SK-N-SH (cell line): ENCODE measurements at regions not wholly inside any gene's neighbourhood (a gene's known extent, or its start where the extent isn't known, plus 50 kb on each side); places are given as distances from the start of the nearest gene placed in this dataset.

ENCODE experiments used
- CTCF ChIA-PET: fragments of 300-600, 350-600 bp; formaldehyde crosslinking; extraction: SDS; loops from one replicate; lab custom pipeline; 2021; lab: Yijun Ruan, JAX
- POLR2A ChIA-PET: fragments of 350-600 bp; sonication (Branson Sonifier 250); formaldehyde crosslinking; extraction: SDS; loops from one replicate; lab custom pipeline; 2020; ENCODE audit warnings: antibody characterized with exemption, inconsistent platforms; lab: Yijun Ruan, JAX
- DNase-seq: peaks from one replicate; pipeline ENCODE4 v3.0.0; 2012
- H2AFZ ChIP-seq: fragments of 200-600 bp; sonication (generic); 2 replicates; pipeline ENCODE4 v1.8.1; 2016; ENCODE audit warnings: antibody characterized with exemption, mild to moderate bottlenecking, low read depth
- H3F3A ChIP-seq: fragments of 200-600 bp; sonication (generic); replicated peaks from 2 replicates; pipeline ENCODE3; 2016; ENCODE audit warnings: antibody characterized with exemption, mild to moderate bottlenecking; ENCODE audit not compliant: insufficient read depth
- H3K27ac ChIP-seq, 2 experiments: fragments of 200-500 bp in 1 of 2; fragments of 200-600 bp in 1 of 2; sonication (Bioruptor generic) in 1 of 2; sonication (generic), shearing (Covaris generic) in 1 of 2; 2 replicates each; pipeline versions ENCODE4 v1.5.1 to v1.6.1; 2014 to 2016; ENCODE audit warnings: low read depth in 2 of 2, inconsistent platforms in 1 of 2, low read length in 1 of 2, mild to moderate bottlenecking in 1 of 2, mixed read lengths in 1 of 2
- H3K27me3 ChIP-seq: fragments of 200-600 bp; sonication (generic), shearing (Covaris generic); 2 replicates; pipeline ENCODE4 v1.6.1; 2016; ENCODE audit warnings: mixed run types; ENCODE audit not compliant: insufficient read depth
- H3K36me3 ChIP-seq, 2 experiments: fragments of 200-500 bp in 1 of 2; fragments of 200-600 bp in 1 of 2; sonication (Bioruptor generic) in 1 of 2; sonication (generic) in 1 of 2; replicated peaks in 1 of 2; 2 replicates each; pipeline versions ENCODE3 to v1.5.1; 2014 to 2016; ENCODE audit warnings: low read length in 1 of 2, mild to moderate bottlenecking in 1 of 2; ENCODE audit not compliant: insufficient read depth in 2 of 2, control insufficient read depth in 1 of 2
- H3K4me1 ChIP-seq, 2 experiments: fragments of 200-500 bp in 1 of 2; fragments of 200-600 bp in 1 of 2; sonication (Bioruptor generic) in 1 of 2; sonication (generic), shearing (Covaris generic) in 1 of 2; 2 replicates each; pipeline versions ENCODE4 v1.5.1 to v1.6.1; 2014 to 2016; ENCODE audit warnings: low read depth in 1 of 2, low read length in 1 of 2, mixed run types in 1 of 2; ENCODE audit not compliant: insufficient read depth in 2 of 2, control insufficient read depth in 1 of 2
- H3K4me2 ChIP-seq: fragments of 200-600 bp; sonication (generic), shearing (Covaris generic); 2 replicates; pipeline ENCODE4 v1.6.1; 2017; ENCODE audit warnings: mixed run types
- H3K4me3 ChIP-seq, 2 experiments: fragments of 200-500 bp in 1 of 2; fragments of 200-600 bp in 1 of 2; sonication (Bioruptor generic) in 1 of 2; sonication (generic), shearing (Covaris generic) in 1 of 2; 2 replicates each; pipeline versions ENCODE4 v1.5.1 to v1.8.1; 2014 to 2016; ENCODE audit warnings: low read depth in 2 of 2, inconsistent platforms in 1 of 2, low read length in 1 of 2, mild to moderate bottlenecking in 1 of 2, mixed read lengths in 1 of 2, moderate library complexity in 1 of 2
- H3K79me2 ChIP-seq: fragments of 200-600 bp; sonication (generic); 2 replicates; pipeline ENCODE4 v1.8.1; 2017; ENCODE audit warnings: mild to moderate bottlenecking; ENCODE audit not compliant: insufficient read depth
- H3K9ac ChIP-seq: fragments of 200-600 bp; sonication (generic); 2 replicates; pipeline ENCODE4 v1.6.1; 2017; ENCODE audit warnings: mixed run types
- H3K9me2 ChIP-seq: fragments of 200-600 bp; sonication (generic); 2 replicates; pipeline ENCODE4 v1.6.1; 2017; ENCODE audit warnings: mixed run types
- H3K9me3 ChIP-seq: fragments of 200-600 bp; sonication (generic); 2 replicates; pipeline ENCODE4 v1.6.1; 2017; ENCODE audit warnings: mixed run types, mild to moderate bottlenecking, moderate library complexity
- H4K20me1 ChIP-seq: fragments of 200-600 bp; sonication (generic); 2 replicates; pipeline ENCODE4 v1.6.1; 2017; ENCODE audit warnings: mild to moderate bottlenecking, mixed run types; ENCODE audit not compliant: insufficient read depth
- CTCF ChIP-seq: fragments of 200-600 bp; sonication (generic); IDR thresholded peaks from 2 replicates; pipeline ENCODE4 v1.6.1; 2017; ENCODE audit warnings: antibody characterized with exemption, mild to moderate bottlenecking, moderate library complexity
- EZH2phosphoT487 ChIP-seq: fragments of 200-600 bp; sonication (generic); IDR thresholded peaks from 2 replicates; pipeline ENCODE4 v1.6.1; 2017; ENCODE audit warnings: low read depth, mixed run types, mild to moderate bottlenecking, antibody characterized with exemption, moderate library complexity, borderline replicate concordance
- FOXM1 ChIP-seq: IDR thresholded peaks from 2 replicates; pipeline ENCODE4 v1.4.0; 2012; ENCODE audit warnings: low read depth, mild to moderate bottlenecking
- GABPA ChIP-seq: IDR thresholded peaks from 2 replicates; pipeline ENCODE4 v1.4.0; 2012; ENCODE audit warnings: low read depth, mild to moderate bottlenecking
- IRF3 ChIP-seq: fragments of 150-350 bp; IDR thresholded peaks from 2 replicates; pipeline ENCODE4 v1.6.1; 2016; ENCODE audit warnings: mild to moderate bottlenecking, low read depth, low read length
- JUND ChIP-seq: IDR thresholded peaks from 2 replicates; pipeline ENCODE4 v1.4.0; 2012
- MEF2A ChIP-seq: IDR thresholded peaks from 2 replicates; pipeline ENCODE4 v1.4.0; 2012; ENCODE audit warnings: low read depth, borderline replicate concordance
- MXI1 ChIP-seq: IDR thresholded peaks from 2 replicates; pipeline ENCODE4 v1.6.1; 2012; ENCODE audit warnings: mild to moderate bottlenecking, low read depth, low read length, improper control_type of control experiment
- NFIC ChIP-seq: IDR thresholded peaks from 2 replicates; pipeline ENCODE4 v1.4.0; 2012; ENCODE audit warnings: borderline replicate concordance
- NRF1 ChIP-seq: IDR thresholded peaks from 2 replicates; pipeline ENCODE4 v1.6.1; 2012; ENCODE audit warnings: low read depth, mild to moderate bottlenecking, low read length
- RCOR1 ChIP-seq: fragments of 150-350 bp; IDR thresholded peaks from 2 replicates; pipeline ENCODE4 v1.6.1; 2017; ENCODE audit warnings: antibody characterized with exemption, low read length
- RFX5 ChIP-seq: IDR thresholded peaks from 2 replicates; pipeline ENCODE4 v1.6.1; 2012; ENCODE audit warnings: mild to moderate bottlenecking, improper control_type of control experiment, low read length
- SIN3A ChIP-seq: IDR thresholded peaks from 2 replicates; pipeline ENCODE4 v1.6.1; 2012; ENCODE audit warnings: low read depth, mild to moderate bottlenecking, low read length, moderate library complexity, borderline replicate concordance
- TAF1 ChIP-seq: IDR thresholded peaks from 2 replicates; pipeline ENCODE4 v1.6.1; 2012; ENCODE audit warnings: low read depth, mild to moderate bottlenecking, low read length, moderate library complexity, borderline replicate concordance
- USF1 ChIP-seq: IDR thresholded peaks from 2 replicates; pipeline ENCODE4 v1.4.0; 2012; ENCODE audit warnings: low read depth, borderline replicate concordance
- USF2 ChIP-seq: fragments of 150-350 bp; IDR thresholded peaks from 2 replicates; pipeline ENCODE4 v1.6.1; 2017; ENCODE audit warnings: antibody characterized with exemption, low read length, low read depth, borderline replicate concordance
- ZBTB33 ChIP-seq: IDR thresholded peaks from 2 replicates; pipeline ENCODE4 v1.4.0; 2012; ENCODE audit warnings: low read depth, borderline replicate concordance
- WGBS: methylation state at CpG from one replicate; pipeline ENCODE4 v1.1.6; 2017; ENCODE audit warnings: low lambda C conversion rate; 5-methylcytosine and 5-hydroxymethylcytosine counted together

- Histone ChIP-seq H4K20me1 (no peaks in the 10 kb centered on the region), H2AFZ (no peak overlapping the region), H3K9me2 (no peaks in the 10 kb centered on the region), H3K9me3 (no peaks in the 10 kb centered on the region), H3K27ac (no peak overlapping the region), H3K4me3 (no peak overlapping the region), H3K4me2 (no peak overlapping the region), H3F3A (no peaks in the 10 kb centered on the region), H3K4me1 (no peaks in the 10 kb centered on the region), H3K36me3 (no peaks in the 10 kb centered on the region), H3K9ac (no peak overlapping the region), H3K27me3 (peaks cover 77% of the 10 kb centered on the region), H3K79me2 (no peaks in the 10 kb centered on the region)
- DNase-seq: no peak
- CTCF ChIA-PET: interaction anchor here (1.0 to 4.4 kb wide), 2 partner anchors 10 to 17 kb away, joined by 3 to 25 read pairs; no protein-coding TSS in a partner anchor
- 8% methylated on average over 10 of the region's 20 CpGs for whole genome bisulfite sequencing
- POLR2A ChIA-PET: no interaction called here
- TF ChIP-seq ZBTB33 (no peak), FOXM1 (no peak), MEF2A (no peak), EZH2phosphoT487 (no peak), JUND (no peak), USF1 (no peak), CTCF (no peak), NFIC (no peak)
Observed at GRCh38 chrX:119999087-119999634, 55.6 kb upstream of the NKAP start.

GRCh38 chrX:119997570-119997969 is 54.0 kb upstream of the NKAP start:
- TF ChIP-seq NFIC (no peak), ZBTB33 (no peak), MXI1 (no peak), IRF3 (no peak), SIN3A (no peak), NRF1 (no peak), TAF1 (no peak), RFX5 (no peak), JUND (no peak), FOXM1 (no peak), RCOR1 (no peak), USF2 (no peak), GABPA (no peak)
- Histone ChIP-seq H3K4me1 (no peaks in the 10 kb centered on the region), H3K9me3 (no peaks in the 10 kb centered on the region), H3K79me2 (no peaks in the 10 kb centered on the region), H3K9ac (no peak overlapping the region), H3F3A (no peaks in the 10 kb centered on the region), H4K20me1 (no peaks in the 10 kb centered on the region), H3K4me3 (no peak overlapping the region), H3K27ac (no peak overlapping the region), H3K27me3 (peaks cover 84% of the 10 kb centered on the region), H3K4me2 (no peak overlapping the region), H2AFZ (no peak overlapping the region), H3K9me2 (no peaks in the 10 kb centered on the region), H3K36me3 (no peaks in the 10 kb centered on the region)
- WGBS: 1% methylated on average over 4 of the region's 4 CpGs
- CTCF ChIA-PET: interaction anchor here (4.4 kb wide), 1 partner anchor 16 kb away, joined by 25 read pairs; no protein-coding TSS in a partner anchor
- POLR2A ChIA-PET: no interaction called here
- no peak for DNase-seq
